Ovary (tissue), 3 donors: ENCODE measurements at regions not wholly inside any gene's neighbourhood (a gene's known extent, or its start where the extent isn't known, plus 50 kb on each side); places are given as distances from the start of the nearest gene placed in this dataset.

Experiments
- CTCF ChIP-seq, 3 donors: fragments of 450-650 bp in 2 of 3; fragments of 200-600 bp in 1 of 3; IDR thresholded peaks; one replicate each; pipeline versions ENCODE4 v1.5.1 to v1.8.0; 2016 to 2022; ENCODE audit warnings: antibody characterized with exemption in 3 of 3, mild to moderate bottlenecking in 1 of 3
- EP300 ChIP-seq: sonication (generic); formaldehyde crosslinking; IDR thresholded peaks from one replicate; pipeline ENCODE4 v1.6.1; 2017; ENCODE audit warnings: antibody characterized with exemption
- POLR2A ChIP-seq: fragments of 450-650 bp; IDR thresholded peaks from one replicate; pipeline ENCODE4 v1.6.1; 2017; ENCODE audit warnings: antibody characterized with exemption, mild to moderate bottlenecking, moderate library complexity
- donor health status: DM: no; HTN: no; CAD: no.

- no peak for TF ChIP-seq POLR2A
- TF ChIP-seq CTCF (IDR thresholded peaks at IDR 0.05), result no peak
- TF ChIP-seq EP300, result no peak
Measured at GRCh38 chr5:100406640-100407039, 128.5 kb upstream of the FAM174A start.
